Muscle of leg (tissue), 3 donors: ENCODE measurements at regions not wholly inside any gene's neighbourhood (a gene's known extent, or its start where the extent isn't known, plus 50 kb on each side); places are given as distances from the start of the nearest gene placed in this dataset.

ENCODE experiments used
- DNase-seq: peaks from one replicate; pipeline ENCODE4 v3.0.0; 2013
- H3K27ac ChIP-seq: one replicate; pipeline ENCODE4 v1.5.1; 2013; ENCODE audit warnings: mild to moderate bottlenecking, low read length, control low read depth
- H3K27me3 ChIP-seq: one replicate; pipeline ENCODE4 v1.6.1; 2013; ENCODE audit warnings: low read length; ENCODE audit not compliant: control insufficient read depth, insufficient read depth
- H3K36me3 ChIP-seq: one replicate; pipeline ENCODE4 v1.6.1; 2013; ENCODE audit warnings: low read length; ENCODE audit not compliant: control insufficient read depth, insufficient read depth
- H3K4me1 ChIP-seq: one replicate; pipeline ENCODE4 v1.6.1; 2013; ENCODE audit warnings: low read length; ENCODE audit not compliant: control insufficient read depth, insufficient read depth
- H3K4me3 ChIP-seq: one replicate; pipeline ENCODE4 v1.5.1; 2013; ENCODE audit warnings: low read length, control low read depth
- H3K9me3 ChIP-seq: replicated peaks from 2 replicates; pipeline ENCODE4 v1.6.1; 2013; ENCODE audit warnings: low read depth, low read length; ENCODE audit not compliant: control insufficient read depth
- WGBS: methylation state at CpG from one replicate; pipeline ENCODE4 v1.1.5; 2013; ENCODE audit warnings: missing lambda C conversion rate; ENCODE audit not compliant: insufficient coverage; 5-methylcytosine and 5-hydroxymethylcytosine counted together

DNA sequence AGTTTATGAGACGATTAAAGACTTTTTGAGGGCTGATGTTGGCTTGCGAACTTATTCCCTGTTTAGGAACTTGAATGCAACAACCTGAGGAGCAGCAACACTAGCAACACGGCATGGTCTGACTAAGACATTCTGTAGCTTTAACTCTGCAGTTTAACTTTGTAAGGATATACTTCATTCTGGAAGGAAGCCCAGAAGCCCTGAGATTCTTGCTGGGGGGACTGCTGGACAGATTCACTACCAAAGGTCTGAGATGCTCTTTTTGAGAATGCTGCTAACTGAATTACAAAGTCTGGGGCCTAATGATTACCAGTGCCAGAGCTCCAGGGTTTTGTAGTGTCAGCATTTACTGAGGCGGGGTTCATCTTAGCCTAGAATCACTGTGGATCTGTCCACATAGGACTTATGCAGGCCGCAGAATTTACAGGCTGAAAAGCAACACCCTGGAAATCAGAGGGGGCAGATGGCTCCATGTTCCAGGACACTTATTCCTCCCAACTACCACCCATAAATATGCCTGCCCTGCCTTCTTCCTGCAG lies 537.1 kb upstream of the CDH18 start:
- Histone ChIP-seq H3K4me3 (no peak overlapping the region), H3K4me1 (peaks cover 2% of the 10 kb centered on the region), H3K27ac (no peak overlapping the region), H3K9me3 (no peaks in the 10 kb centered on the region), H3K27me3 (no peaks in the 10 kb centered on the region), H3K36me3 (no peaks in the 10 kb centered on the region)
- DNase-seq, result peak; percentile 68
- 52% methylated on average over 2 of the region's 5 CpGs for WGBS

DNA sequence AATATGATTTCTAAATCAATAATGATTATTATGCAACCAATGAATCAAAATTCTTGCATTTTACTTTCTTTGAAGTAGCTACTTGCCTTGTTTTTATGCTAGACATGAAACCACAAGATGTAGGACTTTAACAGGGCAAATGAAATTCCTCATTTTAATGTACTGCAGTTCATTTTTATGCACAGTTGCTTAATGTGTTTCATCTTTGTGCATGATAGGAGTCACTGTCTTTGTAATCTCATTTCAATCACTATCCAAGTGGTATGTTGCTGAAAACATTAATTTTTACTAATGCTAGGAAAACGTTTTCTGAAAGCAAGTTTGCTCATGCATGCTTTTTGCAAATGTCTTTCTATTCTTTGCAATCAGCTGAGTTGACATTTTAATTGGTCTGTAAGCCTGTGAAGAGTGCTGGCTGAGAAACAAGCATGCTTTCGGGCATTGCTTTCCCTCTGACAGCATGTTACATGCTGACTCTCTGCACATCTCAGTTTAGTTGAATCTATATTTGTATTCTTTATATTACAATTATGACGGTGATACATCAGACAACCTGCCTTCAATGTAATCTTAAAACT lies 535.0 kb upstream of the CDH18 start:
- Histone ChIP-seq H3K9me3 (no peaks in the 10 kb centered on the region), H3K4me1 (peaks cover 2% of the 10 kb centered on the region), H3K27me3 (no peaks in the 10 kb centered on the region), H3K36me3 (no peaks in the 10 kb centered on the region), H3K4me3 (no peak overlapping the region), H3K27ac (no peak overlapping the region)
- no peak for DNase-seq
- WGBS, result 17% methylated on average over 1 of the region's 3 CpGs

DNA sequence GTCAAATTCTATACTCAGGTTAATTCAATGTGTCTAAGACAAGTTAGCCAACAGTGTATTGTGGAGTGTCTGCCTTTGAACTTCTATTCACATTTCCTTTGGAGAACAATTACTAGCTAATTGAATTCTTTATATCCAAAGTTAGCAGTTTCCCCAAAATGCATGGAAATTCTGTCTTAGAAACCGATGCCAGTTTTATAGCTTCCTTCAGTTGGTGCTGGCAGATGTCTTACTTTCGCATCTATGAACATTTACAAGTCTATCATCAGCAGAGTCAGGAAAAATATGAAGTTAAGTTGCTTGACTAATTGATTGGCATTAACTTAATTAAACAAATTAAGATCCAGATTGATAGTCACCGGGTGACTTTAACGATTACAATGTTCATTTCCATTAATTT lies 527.6 kb upstream of the CDH18 start:
- H3K27me3 ChIP-seq, result no peaks in the 10 kb centered on the region
- H3K36me3 ChIP-seq, result no peaks in the 10 kb centered on the region
- no peak overlapping the region for H3K27ac ChIP-seq
- no peaks in the 10 kb centered on the region for H3K9me3 ChIP-seq
- no peak for DNase-seq
- WGBS, result no CpG with 5 or more reads among the region's 4 CpGs
- no peaks in the 10 kb centered on the region for H3K4me1 ChIP-seq
- no peak overlapping the region for H3K4me3 ChIP-seq

DNA sequence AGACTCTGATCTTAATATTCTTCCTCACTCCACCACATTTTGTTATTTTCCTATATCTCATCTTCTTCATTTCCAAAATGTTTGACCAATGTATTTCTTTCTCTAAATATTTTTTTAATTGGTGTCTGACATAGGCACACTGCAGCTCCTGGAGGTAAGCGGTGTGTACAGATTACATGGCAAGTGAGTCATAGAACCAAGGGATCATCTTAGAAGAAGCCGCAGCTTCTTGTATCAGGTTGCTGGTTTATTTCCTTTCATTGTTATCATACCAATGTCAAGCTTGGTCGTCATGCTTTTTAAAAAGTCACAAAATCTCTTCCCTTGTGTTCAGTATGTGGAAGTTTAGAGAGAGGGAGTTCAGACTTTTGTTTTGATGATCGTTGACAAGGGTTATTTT lies 526.1 kb upstream of the CDH18 start:
- no CpG with 5 or more reads among the region's 4 CpGs for WGBS
- DNase-seq, result no peak
- Histone ChIP-seq H3K27ac (no peak overlapping the region), H3K4me3 (no peak overlapping the region), H3K9me3 (no peaks in the 10 kb centered on the region), H3K36me3 (no peaks in the 10 kb centered on the region), H3K4me1 (no peaks in the 10 kb centered on the region), H3K27me3 (no peaks in the 10 kb centered on the region)

DNA sequence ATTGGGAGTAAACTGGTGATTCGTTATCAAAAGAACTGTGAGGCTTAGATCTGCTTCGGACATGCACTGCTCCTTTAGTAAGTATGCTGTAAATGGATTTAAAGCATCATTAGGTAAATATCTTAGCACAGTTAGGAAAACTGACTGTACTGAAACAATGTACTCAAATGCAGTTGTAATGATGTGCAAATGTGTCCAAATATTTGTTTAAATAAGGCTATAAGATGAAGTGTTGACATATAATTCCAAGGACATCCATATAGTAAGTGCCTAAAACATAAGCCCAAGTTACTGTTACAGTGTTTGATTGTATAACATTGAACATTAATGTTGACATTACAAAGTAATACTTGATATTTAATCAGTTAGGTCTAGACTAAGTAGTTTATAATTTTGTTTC lies 512.5 kb upstream of the CDH18 start:
- 67% methylated on average over 2 of the region's 2 CpGs for WGBS
- H3K36me3 ChIP-seq, result no peaks in the 10 kb centered on the region
- no peak for DNase-seq
- no peaks in the 10 kb centered on the region for H3K4me1 ChIP-seq
- no peaks in the 10 kb centered on the region for H3K9me3 ChIP-seq
- no peak overlapping the region for H3K4me3 ChIP-seq
- H3K27ac ChIP-seq, result no peak overlapping the region
- no peaks in the 10 kb centered on the region for H3K27me3 ChIP-seq

DNA sequence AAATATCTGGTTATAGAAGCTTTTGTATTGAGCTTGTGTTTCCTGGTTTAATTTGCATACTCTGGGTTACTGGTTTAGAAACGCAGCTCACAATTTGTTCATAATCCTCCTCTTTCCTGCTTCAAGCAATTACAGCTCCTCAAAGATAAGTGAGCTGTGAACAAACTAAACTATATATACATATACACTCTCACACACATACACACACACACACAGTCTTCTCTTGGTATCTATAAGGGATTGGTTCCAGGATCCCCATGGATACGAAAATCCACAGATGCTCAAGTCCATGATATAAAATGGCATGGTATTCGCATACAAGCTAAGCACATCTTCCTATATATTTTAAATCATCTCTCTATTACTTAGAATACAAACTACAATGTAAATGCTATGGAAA lies 510.9 kb upstream of the CDH18 start:
- Histone ChIP-seq H3K9me3 (no peaks in the 10 kb centered on the region), H3K4me1 (no peaks in the 10 kb centered on the region), H3K4me3 (no peak overlapping the region), H3K27me3 (no peaks in the 10 kb centered on the region), H3K27ac (no peak overlapping the region), H3K36me3 (no peaks in the 10 kb centered on the region)
- no CpG with 5 or more reads among the region's 3 CpGs for WGBS
- no peak for DNase-seq

DNA sequence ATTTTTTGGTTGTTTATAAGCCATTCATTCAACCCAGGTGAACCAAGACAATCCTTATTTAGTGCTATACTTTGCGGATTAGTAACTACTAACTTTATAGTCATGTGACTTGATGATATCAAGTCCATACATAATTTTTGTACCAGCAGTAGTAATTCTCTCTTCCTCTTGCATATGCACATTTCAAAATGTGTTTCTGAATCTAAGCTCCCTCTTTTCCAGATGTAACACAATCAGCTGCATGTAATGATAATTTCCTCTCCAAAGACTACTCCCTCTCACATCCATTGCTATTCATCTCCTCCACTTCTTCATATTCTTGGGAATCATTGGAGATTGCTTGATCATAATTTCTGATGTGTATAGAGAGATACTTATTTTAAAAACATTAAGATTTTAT lies 510.1 kb upstream of the CDH18 start:
- no peak for DNase-seq
- no peaks in the 10 kb centered on the region for H3K36me3 ChIP-seq
- no peak overlapping the region for H3K4me3 ChIP-seq
- no peak overlapping the region for H3K27ac ChIP-seq
- no peaks in the 10 kb centered on the region for H3K4me1 ChIP-seq
- H3K9me3 ChIP-seq, result no peaks in the 10 kb centered on the region
- no CpG with 5 or more reads among the region's 1 CpG for WGBS
- H3K27me3 ChIP-seq, result no peaks in the 10 kb centered on the region

DNA sequence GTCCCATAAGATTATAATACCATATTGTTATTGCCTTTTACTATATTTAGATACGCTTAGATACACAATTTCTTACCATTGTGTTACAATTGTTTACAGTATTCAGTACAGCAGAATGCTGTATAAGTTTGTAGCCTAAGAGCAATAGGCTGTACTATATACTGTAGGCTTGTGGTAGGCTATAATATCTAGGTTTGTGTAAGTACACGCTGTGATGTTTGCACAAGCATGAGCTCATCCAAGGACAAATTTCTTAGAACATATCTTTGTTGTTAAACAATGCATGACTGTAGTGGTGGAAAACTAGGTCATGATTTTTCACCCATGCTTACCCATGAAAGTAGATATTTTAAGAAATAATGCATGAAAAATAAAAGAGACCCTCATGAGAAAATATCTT lies 509.4 kb upstream of the CDH18 start:
- DNase-seq, result no peak
- WGBS, result no CpG with 5 or more reads among the region's 2 CpGs
- Histone ChIP-seq H3K4me1 (no peaks in the 10 kb centered on the region), H3K27ac (no peak overlapping the region), H3K36me3 (no peaks in the 10 kb centered on the region), H3K9me3 (no peaks in the 10 kb centered on the region), H3K27me3 (no peaks in the 10 kb centered on the region), H3K4me3 (no peak overlapping the region)

DNA sequence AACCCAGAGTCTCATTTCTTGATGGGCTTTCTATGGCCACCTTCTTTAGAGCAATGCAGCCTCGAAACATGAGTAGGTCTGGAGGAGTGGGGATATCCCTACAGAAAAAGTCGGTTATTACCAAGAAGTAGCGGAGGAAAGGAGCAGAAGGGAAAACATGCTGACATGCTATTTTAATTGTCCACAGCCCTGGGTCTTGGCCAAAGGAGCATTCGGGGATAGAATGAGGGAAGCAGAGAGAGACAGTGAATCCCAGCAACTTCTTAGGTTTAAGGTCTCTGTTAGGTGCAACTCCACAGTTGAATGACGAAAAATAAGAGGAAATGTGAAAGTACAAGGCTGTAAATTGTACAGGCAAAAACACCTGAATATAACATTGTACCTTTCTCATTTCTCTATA lies 506.7 kb upstream of the CDH18 start:
- 72% methylated on average over 4 of the region's 5 CpGs for WGBS
- Histone ChIP-seq H3K27ac (no peak overlapping the region), H3K27me3 (no peaks in the 10 kb centered on the region), H3K36me3 (no peaks in the 10 kb centered on the region), H3K4me3 (no peak overlapping the region), H3K9me3 (no peaks in the 10 kb centered on the region), H3K4me1 (no peaks in the 10 kb centered on the region)
- no peak for DNase-seq

DNA sequence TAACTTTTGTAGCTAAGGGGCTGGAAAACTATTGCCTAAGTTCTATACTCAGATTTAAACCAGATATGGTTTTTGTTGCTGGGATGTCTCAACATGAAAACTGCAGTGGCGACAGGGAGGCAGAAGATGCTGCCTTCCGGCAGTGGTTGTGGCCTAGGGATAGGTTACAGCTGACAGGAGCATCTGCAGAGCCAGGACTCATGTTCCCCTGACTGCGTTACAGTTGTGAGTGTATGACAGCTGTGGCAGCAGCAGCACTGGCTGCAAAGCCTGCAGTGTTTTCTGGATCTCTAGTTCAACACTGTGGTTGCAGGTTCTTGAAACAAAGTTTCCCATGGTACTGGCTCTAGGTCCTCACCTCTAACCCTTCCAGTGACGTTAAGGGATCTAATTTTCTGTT lies 498.8 kb upstream of the CDH18 start:
- Histone ChIP-seq H3K4me3 (no peak overlapping the region), H3K4me1 (no peaks in the 10 kb centered on the region), H3K9me3 (no peaks in the 10 kb centered on the region), H3K27me3 (no peaks in the 10 kb centered on the region), H3K36me3 (no peaks in the 10 kb centered on the region), H3K27ac (no peak overlapping the region)
- WGBS, result 37% methylated on average over 3 of the region's 4 CpGs
- DNase-seq, result no peak

DNA sequence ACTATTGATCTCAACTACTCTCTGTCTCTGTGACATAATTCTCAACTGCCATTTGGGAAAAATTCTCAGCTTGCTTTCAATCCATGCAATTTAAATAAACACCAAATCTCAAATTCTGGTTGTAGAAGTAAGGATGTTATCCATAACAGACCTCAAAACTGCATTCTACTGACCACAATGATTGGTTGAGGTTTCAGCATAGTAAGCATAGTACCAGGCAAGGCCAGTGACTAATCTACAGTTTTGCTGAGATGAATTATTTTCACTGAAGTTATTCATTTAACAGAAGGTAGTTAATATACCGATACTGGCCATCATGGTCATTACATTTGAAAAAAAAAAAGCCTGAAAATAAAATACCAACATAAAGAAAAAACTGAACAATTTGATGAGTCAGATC lies 488.0 kb upstream of the CDH18 start:
- Histone ChIP-seq H3K36me3 (no peaks in the 10 kb centered on the region), H3K9me3 (no peaks in the 10 kb centered on the region), H3K4me3 (no peak overlapping the region), H3K27ac (no peak overlapping the region), H3K27me3 (no peaks in the 10 kb centered on the region), H3K4me1 (no peaks in the 10 kb centered on the region)
- no CpG with 5 or more reads among the region's 1 CpG for WGBS
- DNase-seq, result no peak
